Testis (tissue), 2 donors: ENCODE measurements at regions not wholly inside any gene's neighbourhood (a gene's known extent, or its start where the extent isn't known, plus 50 kb on each side); places are given as distances from the start of the nearest gene placed in this dataset.

Experiments used
- DNase-seq: peaks from one replicate; pipeline ENCODE4 v3.0.0-alpha.2; 2019
- H3K27ac ChIP-seq, 2 donors: fragments of 200-600 bp; sonication (generic); one replicate each; pipeline ENCODE4 v1.5.1; 2019
- H3K27me3 ChIP-seq: fragments of 200-600 bp; sonication (generic); one replicate; pipeline ENCODE4 v1.5.1; 2019
- H3K36me3 ChIP-seq: fragments of 200-600 bp; sonication (generic); one replicate; pipeline ENCODE4 v1.5.1; 2017; ENCODE audit warnings: low read depth; ENCODE audit errors: missing control alignments
- H3K4me1 ChIP-seq: fragments of 200-600 bp; sonication (generic); one replicate; pipeline ENCODE4 v1.5.1; 2019
- H3K4me3 ChIP-seq, 2 donors: fragments of 200-600 bp; sonication (generic); one replicate each; pipeline ENCODE4 v1.5.1; 2017 to 2019
- H3K9me3 ChIP-seq: fragments of 200-600 bp; sonication (generic); one replicate; pipeline ENCODE4 v1.5.1; 2017
- CTCF ChIP-seq, 3 experiments: fragments of 450-650 bp in 2 of 3; fragments of 200-600 bp in 1 of 3; sonication (generic) in 1 of 3; IDR thresholded peaks; one replicate each; pipeline ENCODE4 v1.5.1; 2016 to 2019; ENCODE audit warnings: antibody characterized with exemption in 3 of 3, mild to moderate bottlenecking in 2 of 3, moderate library complexity in 1 of 3
- POLR2A ChIP-seq: fragments of 450-650 bp; IDR thresholded peaks from one replicate; pipeline ENCODE4 v1.6.1; 2017; ENCODE audit warnings: antibody characterized with exemption, mild to moderate bottlenecking, moderate library complexity
- WGBS, 2 donors: methylation state at CpG; one replicate each; pipeline ENCODE4 v1.1.5; 2018; 5-methylcytosine and 5-hydroxymethylcytosine counted together
- intact Hi-C: fragments of 100-400 bp; cut with DNase I; formaldehyde crosslinking; loops from one replicate; pipeline ENCODE4 v1.15.1; 2023; ENCODE audit warnings: low total_unique reads

GRCh38 chr3:106247902-106248684, 379.3 kb upstream of the CBLB start:
- Histone ChIP-seq H3K9me3 (no peaks in the 10 kb centered on the region), H3K27me3 (no peaks in the 10 kb centered on the region), H3K36me3 (no peaks in the 10 kb centered on the region), H3K27ac (no peak overlapping the region), H3K4me1 (no peaks in the 10 kb centered on the region), H3K4me3 (no peak overlapping the region)
- DNase-seq = no peak
- WGBS, 2 donors = 82 to 89% methylated on average over 5 of the region's 5 CpGs
- no peak for TF ChIP-seq CTCF (IDR thresholded peaks at IDR 0.05)
- TF ChIP-seq POLR2A = no peak
- intact Hi-C loops = no loop called here

GRCh38 chr3:106249159-106249558, 380.3 kb upstream of the CBLB start:
- Histone ChIP-seq H3K36me3 (no peaks in the 10 kb centered on the region), H3K27me3 (no peaks in the 10 kb centered on the region), H3K9me3 (no peaks in the 10 kb centered on the region), H3K27ac (no peak overlapping the region), H3K4me1 (no peaks in the 10 kb centered on the region), H3K4me3 (no peak overlapping the region)
- TF ChIP-seq POLR2A (no peak), CTCF (IDR thresholded peaks at IDR 0.05) (no peak)
- 94 to 97% methylated on average over 2 of the region's 2 CpGs for WGBS, 2 donors
- intact Hi-C loops = no loop called here
- no peak for DNase-seq

- intact Hi-C loops = no loop called here
- Histone ChIP-seq H3K4me1 (no peaks in the 10 kb centered on the region), H3K4me3 (no peak overlapping the region), H3K9me3 (no peaks in the 10 kb centered on the region), H3K36me3 (no peaks in the 10 kb centered on the region), H3K27ac (no peak overlapping the region), H3K27me3 (no peaks in the 10 kb centered on the region)
- TF ChIP-seq POLR2A (no peak), CTCF (IDR thresholded peaks at IDR 0.05) (no peak)
- no peak for DNase-seq
Observed at GRCh38 chr3:106249981-106250380, 381.2 kb upstream of the CBLB start.

- WGBS, 2 donors = 100% methylated on average over 2 of the region's 2 CpGs
- TF ChIP-seq POLR2A (no peak), CTCF (IDR thresholded peaks at IDR 0.05) (no peak)
- intact Hi-C loops = no loop called here
- H3K36me3 ChIP-seq = no peaks in the 10 kb centered on the region
- no peaks in the 10 kb centered on the region for H3K27me3 ChIP-seq
- DNase-seq = no peak
- H3K27ac ChIP-seq = no peak overlapping the region
- H3K4me1 ChIP-seq = no peaks in the 10 kb centered on the region
- no peak overlapping the region for H3K4me3 ChIP-seq
- H3K9me3 ChIP-seq = no peaks in the 10 kb centered on the region
Observed at GRCh38 chr3:106251160-106251892, 382.5 kb upstream of the CBLB start.
